Small intestine (tissue), 7 donors: ENCODE measurements at regions not wholly inside any gene's neighbourhood (a gene's known extent, or its start where the extent isn't known, plus 50 kb on each side); places are given as distances from the start of the nearest gene placed in this dataset.
"Not testable (repeated sequence)": the region's sequence is repeated elsewhere in the genome, so short reads cannot be mapped to it uniquely, and the experiment has no call there.

Source experiments
- DNase-seq, 2 donors: peaks; one replicate each; pipeline versions ENCODE4 v3.0.0 to v3.0.0-alpha.2; 2013
- FAIRE-seq: peaks from 2 replicates; lab custom pipeline; 2012; peaks lifted over from hg19 to GRCh38; lab: Jason Lieb, UNC
- H3K27ac ChIP-seq, 3 donors: one replicate each; pipeline ENCODE4 v1.5.1; 2013; ENCODE audit warnings: low read length in 2 of 3, mild to moderate bottlenecking in 2 of 3, control low read depth in 1 of 3, inconsistent platforms in 1 of 3, low read depth in 1 of 3, moderate library complexity in 1 of 3
- H3K27me3 ChIP-seq, 3 donors: one replicate each; pipeline ENCODE4 v1.6.1; 2013; ENCODE audit warnings: low read length in 3 of 3, inconsistent platforms in 1 of 3; ENCODE audit not compliant: control insufficient read depth in 3 of 3, insufficient read depth in 3 of 3
- H3K36me3 ChIP-seq, 3 donors: one replicate each; pipeline ENCODE4 v1.6.1; 2013; ENCODE audit warnings: low read length in 3 of 3, inconsistent platforms in 1 of 3, low read depth in 1 of 3, mild to moderate bottlenecking in 1 of 3, moderate library complexity in 1 of 3; ENCODE audit not compliant: control insufficient read depth in 3 of 3, insufficient read depth in 2 of 3
- H3K4me1 ChIP-seq, 3 donors: one replicate each; pipeline ENCODE4 v1.6.1; 2013; ENCODE audit warnings: low read length in 2 of 3, inconsistent platforms in 1 of 3, low read depth in 1 of 3, mild to moderate bottlenecking in 1 of 3, moderate library complexity in 1 of 3; ENCODE audit not compliant: control insufficient read depth in 3 of 3, insufficient read depth in 2 of 3
- H3K4me3 ChIP-seq, 3 donors: one replicate each; pipeline ENCODE4 v1.5.1; 2013; ENCODE audit warnings: low read length in 3 of 3, control low read depth in 1 of 3, inconsistent platforms in 1 of 3, low read depth in 1 of 3, mild to moderate bottlenecking in 1 of 3, moderate library complexity in 1 of 3
- H3K9me3 ChIP-seq, 2 donors: one replicate each; pipeline ENCODE4 v1.6.1; 2013; ENCODE audit warnings: low read depth in 1 of 2, low read length in 1 of 2; ENCODE audit not compliant: control insufficient read depth in 2 of 2, insufficient read depth in 1 of 2
- WGBS, 3 donors: extraction: QIAGEN DNeasy Blood & Tissue Kit; methylation state at CpG; one replicate each; pipeline ENCODE4 v1.1.7; 2013; 5-methylcytosine and 5-hydroxymethylcytosine counted together
- donor health status: healthy with polysubstance abuse.
- donor health status: control.
- donor health status: control.
- donor health status: Bipolar disorder and iron deficiency.
- donor health status: healthy.

DNA sequence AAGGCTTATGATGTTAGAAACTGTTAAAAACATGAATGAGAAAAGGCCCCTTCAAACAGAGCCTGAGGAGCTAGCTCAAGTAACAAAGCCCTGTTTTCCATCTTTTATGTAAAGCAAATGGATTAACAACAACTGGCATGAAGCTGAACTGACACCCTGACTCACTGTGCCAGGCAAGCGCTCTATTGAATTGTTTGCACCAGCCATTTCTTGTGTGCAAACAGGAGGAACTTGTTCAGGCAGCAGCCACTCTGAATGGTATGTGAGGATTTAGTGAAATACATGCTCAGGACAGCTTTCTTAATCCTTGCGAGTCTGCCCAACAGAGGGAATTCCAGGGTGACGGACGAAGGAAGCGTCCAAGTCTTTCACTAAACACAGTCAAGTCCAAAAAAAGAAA lies 291.1 kb upstream of the ADGRL2 start:
- 72 to 93% (median 88%) methylated on average over 5 of the region's 5 CpGs for WGBS, 3 donors
- Histone ChIP-seq H3K9me3 (no peaks in the 10 kb centered on the region), H3K4me1 (no peaks in the 10 kb centered on the region), H3K27me3 (no peaks in the 10 kb centered on the region), H3K27ac (no peak overlapping the region), H3K36me3 (no peaks in the 10 kb centered on the region), H3K4me3 (no peak overlapping the region)
- no peak for DNase-seq
- FAIRE-seq, result no peak

DNA sequence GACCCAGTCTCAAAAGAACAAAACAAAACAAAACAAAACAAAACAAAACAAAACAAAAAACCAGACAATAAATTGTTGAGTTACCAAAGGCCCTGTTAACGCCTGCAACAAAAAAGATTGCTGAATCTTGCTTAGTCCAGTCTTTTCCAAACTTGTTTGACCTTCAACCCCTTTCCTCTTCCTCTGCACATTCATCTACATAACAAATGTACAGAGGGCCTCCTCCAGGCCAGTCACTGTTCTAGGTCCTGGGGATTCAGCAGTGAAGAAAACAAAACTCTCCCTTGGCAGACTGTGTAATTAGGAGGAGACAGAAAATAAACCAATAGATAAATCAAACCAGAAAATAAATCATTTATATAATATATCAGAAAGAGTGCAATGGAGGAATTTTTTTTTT lies 294.0 kb upstream of the ADGRL2 start:
- Histone ChIP-seq H3K27ac (no peak overlapping the region), H3K4me3 (no peak overlapping the region), H3K9me3 (no peaks in the 10 kb centered on the region), H3K36me3 (no peaks in the 10 kb centered on the region), H3K27me3 (no peaks in the 10 kb centered on the region), H3K4me1 (no peaks in the 10 kb centered on the region)
- no peak for FAIRE-seq
- no peak for DNase-seq
- WGBS, 3 donors, result 87 to 90% (median 88%) methylated on average over 1 of the region's 1 CpG

- Histone ChIP-seq H3K36me3 (no peaks in the 10 kb centered on the region), H3K27ac (no peak overlapping the region), H3K27me3 (no peaks in the 10 kb centered on the region), H3K4me3 (no peak overlapping the region), H3K9me3 (no peaks in the 10 kb centered on the region), H3K4me1 (no peaks in the 10 kb centered on the region)
- 89 to 91% (median 89%) methylated on average over 4 of the region's 4 CpGs for WGBS, 3 donors
- FAIRE-seq (no peak), DNase-seq (no peak)
Measured at GRCh38 chr1:81505831-81506230, 294.9 kb upstream of the ADGRL2 start.

- FAIRE-seq, H3K36me3 ChIP-seq, H3K4me3 ChIP-seq, H3K27ac ChIP-seq, H3K27me3 ChIP-seq, H3K4me1 ChIP-seq, H3K9me3 ChIP-seq, DNase-seq: not testable (repeated sequence)
- WGBS, 3 donors, result 96 to 99% (median 99%) methylated on average over 12 to 15 of the region's 16 CpGs
Measured at GRCh38 chr1:81504820-81505219, 295.9 kb upstream of the ADGRL2 start.

DNA sequence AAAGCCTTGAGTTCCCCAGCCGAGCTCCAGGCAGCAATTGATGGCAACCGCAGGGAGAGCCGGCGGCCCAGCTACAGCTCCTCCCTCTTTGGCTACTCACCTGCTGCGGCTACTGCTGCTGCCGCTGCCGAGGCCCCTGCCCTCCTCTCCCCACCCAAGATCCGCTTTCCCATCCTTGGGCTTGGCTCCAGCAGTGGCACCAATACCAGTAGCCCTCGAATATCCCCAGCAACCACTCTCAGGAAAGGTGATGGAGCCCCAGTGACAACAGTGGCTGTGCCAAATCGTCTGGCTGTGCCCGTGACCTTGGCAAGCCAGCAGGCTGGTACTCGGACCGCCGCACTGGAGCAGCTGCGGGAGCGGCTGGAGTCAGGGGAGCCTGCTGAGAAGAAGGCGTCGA lies 298.0 kb upstream of the ADGRL2 start:
- 91 to 96% (median 92%) methylated on average over 14 to 18 of the region's 18 CpGs for WGBS, 3 donors
- FAIRE-seq, DNase-seq: not testable (repeated sequence)

DNA sequence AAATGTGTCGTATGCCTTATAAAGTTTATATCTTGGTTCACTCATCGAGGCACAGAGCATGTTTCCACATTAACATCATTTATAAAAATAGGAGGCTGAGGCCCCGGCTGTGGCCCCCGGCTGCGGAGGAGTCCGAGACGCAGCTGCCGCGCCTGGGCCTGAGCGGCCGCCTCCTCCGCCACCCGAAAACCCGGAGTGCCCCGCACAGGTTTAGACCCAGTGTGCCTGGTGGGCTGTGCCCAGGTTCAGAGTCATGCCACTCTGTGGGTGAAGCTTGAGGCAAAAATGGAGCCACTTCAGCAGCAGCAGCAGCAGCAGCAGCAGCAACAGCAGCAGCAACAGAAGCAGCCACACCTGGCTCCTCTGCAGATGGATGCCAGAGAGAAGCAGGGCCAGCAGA lies 299.2 kb upstream of the ADGRL2 start:
- H3K4me1 ChIP-seq, H3K9me3 ChIP-seq, DNase-seq, H3K4me3 ChIP-seq, H3K27ac ChIP-seq, H3K27me3 ChIP-seq, FAIRE-seq, H3K36me3 ChIP-seq: not testable (repeated sequence)
- WGBS, 3 donors, result 96 to 97% (median 97%) methylated on average over 15 of the region's 15 CpGs

More for the DNA sequence above, 298.0 kb upstream of the ADGRL2 start:
- H3K27ac ChIP-seq, H3K9me3 ChIP-seq, H3K4me3 ChIP-seq, H3K27me3 ChIP-seq, H3K36me3 ChIP-seq, H3K4me1 ChIP-seq: not testable (repeated sequence)

GRCh38 chr1:81499487-81499886 lies 301.2 kb upstream of the ADGRL2 start:
- no peak for FAIRE-seq
- 70 to 74% (median 72%) methylated on average over 2 of the region's 2 CpGs for WGBS, 3 donors
- DNase-seq, result no peak
- H3K4me3 ChIP-seq, result no peak overlapping the region
- no peaks in the 10 kb centered on the region for H3K4me1 ChIP-seq
- no peaks in the 10 kb centered on the region for H3K9me3 ChIP-seq
- no peak overlapping the region for H3K27ac ChIP-seq
- no peaks in the 10 kb centered on the region for H3K27me3 ChIP-seq
- H3K36me3 ChIP-seq, result no peaks in the 10 kb centered on the region

DNA sequence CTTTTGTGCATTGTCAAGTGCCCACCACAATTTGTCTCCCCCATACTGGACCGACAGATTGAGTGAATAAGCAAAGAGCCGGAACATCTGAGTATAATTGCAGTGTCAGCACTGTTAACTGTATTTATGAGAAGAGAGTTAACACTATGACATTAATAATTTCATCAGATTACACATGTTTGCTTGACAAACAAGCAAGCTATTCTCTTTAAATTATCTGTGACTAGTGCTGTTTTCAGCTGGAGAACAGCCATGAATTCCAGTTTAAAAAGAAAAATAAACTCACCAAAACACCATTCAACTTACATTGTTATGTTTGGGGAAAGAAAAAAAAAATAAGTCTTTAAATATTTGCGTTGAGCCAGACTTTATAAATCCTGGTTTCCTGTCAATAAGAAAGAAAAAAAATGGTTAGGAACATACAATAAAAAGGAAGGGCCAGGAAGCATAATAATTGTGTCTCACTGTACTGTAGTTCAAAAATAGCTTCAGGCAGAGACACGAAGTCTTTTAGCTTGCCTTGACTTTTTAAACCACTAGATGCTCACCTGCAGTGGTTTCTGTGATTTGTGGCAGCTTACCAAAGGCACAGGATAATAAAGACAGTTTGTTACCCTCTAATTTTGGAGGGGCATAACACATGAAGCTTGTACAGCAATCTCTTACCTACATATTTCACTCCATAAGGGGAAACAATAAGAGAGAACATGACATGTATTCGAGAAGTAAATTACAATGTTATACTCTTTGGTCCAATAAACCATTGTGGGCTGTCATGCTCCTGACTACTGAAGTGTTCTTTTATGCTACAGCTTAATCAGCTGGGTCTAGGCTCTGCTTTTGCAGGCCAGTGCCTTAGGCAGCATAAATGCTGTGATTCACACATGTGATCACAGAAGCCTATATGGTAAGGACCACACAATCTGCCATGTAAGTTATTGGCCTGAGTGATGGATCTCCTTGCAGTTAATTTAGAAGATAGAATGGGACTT lies 302.0 kb upstream of the ADGRL2 start:
- Histone ChIP-seq H3K27ac (no peak overlapping the region), H3K27me3 (no peaks in the 10 kb centered on the region), H3K4me1 (no peaks in the 10 kb centered on the region), H3K4me3 (no peak overlapping the region), H3K9me3 (no peaks in the 10 kb centered on the region), H3K36me3 (no peaks in the 10 kb centered on the region)
- WGBS, 3 donors, result 54 to 66% (median 61%) methylated on average over 5 of the region's 5 CpGs
- no peak for FAIRE-seq
- no peak for DNase-seq
